GM12891 (cell line): ENCODE measurements at regions not wholly inside any gene's neighbourhood (a gene's known extent, or its start where the extent isn't known, plus 50 kb on each side); places are given as distances from the start of the nearest gene placed in this dataset.

Source experiments
- PAX5 ChIP-seq: IDR thresholded peaks from 2 replicates; pipeline ENCODE4 v1.6.1; 2011; ENCODE audit warnings: low read length, moderate library complexity, mild to moderate bottlenecking; ENCODE audit not compliant: insufficient read depth, severe bottlenecking
- POLR2A ChIP-seq: IDR thresholded peaks from 2 replicates; pipeline ENCODE4 v1.6.1; 2011; ENCODE audit warnings: low read depth, low read length, control low read depth
- POLR2AphosphoS5 ChIP-seq: IDR thresholded peaks from 2 replicates; pipeline ENCODE4 v1.6.1; 2011; ENCODE audit warnings: low read depth, low read length, control low read depth
- POU2F2 ChIP-seq: IDR thresholded peaks from 2 replicates; pipeline ENCODE4 v1.6.1; 2011; ENCODE audit warnings: low read depth, mild to moderate bottlenecking, control low read depth, low read length, moderate library complexity
- SPI1 ChIP-seq: IDR thresholded peaks from 2 replicates; pipeline ENCODE4 v1.6.1; 2011; ENCODE audit warnings: low read depth, low read length, control low read depth
- TAF1 ChIP-seq: IDR thresholded peaks from 2 replicates; pipeline ENCODE4 v1.6.1; 2011; ENCODE audit warnings: low read depth, low read length, control low read depth

- TF ChIP-seq POLR2A: no peak
- no peak for TF ChIP-seq TAF1
- no peak for TF ChIP-seq PAX5
- no peak for TF ChIP-seq POLR2AphosphoS5
- no peak for TF ChIP-seq POU2F2
- TF ChIP-seq SPI1: no peak
Measured at GRCh38 chr3:115488409-115488808, 134.9 kb upstream of the GAP43 start.
